NB4 (cell line): ENCODE measurements at regions not wholly inside any gene's neighbourhood (a gene's known extent, or its start where the extent isn't known, plus 50 kb on each side); places are given as distances from the start of the nearest gene placed in this dataset.

Source experiments
- DNase-seq: peaks from one replicate; pipeline ENCODE4 v3.0.0; 2010; ENCODE audit warnings: low read depth
- H3K4me3 ChIP-seq: one replicate; pipeline ENCODE4 v1.5.1; 2011; ENCODE audit warnings: mild to moderate bottlenecking, low read depth, low read length, moderate library complexity
- CTCF ChIP-seq: IDR thresholded peaks from one replicate; pipeline ENCODE4 v1.5.1; 2012; ENCODE audit warnings: low read depth, low read length
- MAX ChIP-seq: IDR thresholded peaks from 2 replicates; pipeline ENCODE4 v1.6.1; 2011; ENCODE audit warnings: low read depth, low read length
- MYC ChIP-seq: IDR thresholded peaks from 2 replicates; pipeline ENCODE4 v1.6.1; 2011; ENCODE audit warnings: low read depth, low read length
- POLR2A ChIP-seq: IDR thresholded peaks from 2 replicates; pipeline ENCODE4 v1.6.1; 2011; ENCODE audit warnings: mild to moderate bottlenecking; ENCODE audit not compliant: insufficient read length; ENCODE audit errors: extremely low read depth

GRCh38 chr19:33872445-33873320, 76.0 kb downstream of the KCTD15 start:
- no peak for TF ChIP-seq MAX
- TF ChIP-seq MYC: no peak
- TF ChIP-seq CTCF: no peak
- TF ChIP-seq POLR2A: no peak
- DNase-seq: peak; percentile 12
- H3K4me3 ChIP-seq: no peak overlapping the region

GRCh38 chr19:33875071-33875470, 78.4 kb downstream of the KCTD15 start:
- DNase-seq: no peak
- H3K4me3 ChIP-seq: no peak overlapping the region
- TF ChIP-seq CTCF (no peak), POLR2A (no peak), MAX (no peak), MYC (no peak)

GRCh38 chr19:33876192-33876591, 79.5 kb downstream of the KCTD15 start:
- TF ChIP-seq CTCF (no peak), POLR2A (no peak), MYC (no peak), MAX (no peak)
- H3K4me3 ChIP-seq: no peak overlapping the region
- DNase-seq: no peak

- DNase-seq: no peak
- TF ChIP-seq POLR2A: no peak
- TF ChIP-seq MYC: no peak
- no peak for TF ChIP-seq CTCF
- TF ChIP-seq MAX: no peak
- no peak overlapping the region for H3K4me3 ChIP-seq
Measured at GRCh38 chr19:33878030-33878544, 81.4 kb downstream of the KCTD15 start.

- H3K4me3 ChIP-seq: no peak overlapping the region
- TF ChIP-seq MAX (no peak), CTCF (no peak), MYC (no peak), POLR2A (no peak)
- no peak for DNase-seq
Measured at GRCh38 chr19:33878910-33879810, 82.5 kb downstream of the KCTD15 start.
